ENCODE measurements at regions not wholly inside any gene's neighbourhood (a gene's known extent, or its start where the extent isn't known, plus 50 kb on each side); places are given as distances from the start of the nearest gene placed in this dataset. TPM values are rescaled to one million over a fixed set of nuclear protein-coding genes. Genes with fewer than 3 reads are reported as not detected.

Small RNAs in the stretch of these regions (small RNA-seq; reads per million reads assigned to genes)
- gene AC233702.6 = not detected
- not detected for gene AC233702.8
